GDM1 (cell line): ENCODE measurements at regions not wholly inside any gene's neighbourhood (a gene's known extent, or its start where the extent isn't known, plus 50 kb on each side); places are given as distances from the start of the nearest gene placed in this dataset.

Experiments used
- DNase-seq: peaks from one replicate; lab custom pipeline; 2025; lab: John Stamatoyannopoulos, UW

DNA sequence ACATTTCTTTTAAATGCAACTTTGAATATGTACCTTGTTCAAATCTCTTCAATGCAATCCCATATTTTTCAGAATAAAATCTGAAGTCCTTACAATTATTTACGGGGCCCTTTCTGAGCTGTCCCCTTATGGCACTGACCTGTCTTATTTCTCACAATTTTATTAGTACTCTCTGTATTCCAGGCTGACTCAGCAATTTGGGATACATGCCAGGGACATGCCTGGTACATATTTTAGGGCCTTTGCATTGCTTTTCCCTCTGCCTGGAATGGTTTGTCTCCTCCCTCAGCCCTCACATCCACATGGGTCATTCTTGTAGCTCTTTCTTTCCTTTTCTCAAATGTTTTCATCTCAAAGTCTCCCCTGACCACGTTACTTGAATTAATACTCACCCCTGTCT, 172.2 kb upstream of the TECRL start:
- no peak for DNase-seq

DNA sequence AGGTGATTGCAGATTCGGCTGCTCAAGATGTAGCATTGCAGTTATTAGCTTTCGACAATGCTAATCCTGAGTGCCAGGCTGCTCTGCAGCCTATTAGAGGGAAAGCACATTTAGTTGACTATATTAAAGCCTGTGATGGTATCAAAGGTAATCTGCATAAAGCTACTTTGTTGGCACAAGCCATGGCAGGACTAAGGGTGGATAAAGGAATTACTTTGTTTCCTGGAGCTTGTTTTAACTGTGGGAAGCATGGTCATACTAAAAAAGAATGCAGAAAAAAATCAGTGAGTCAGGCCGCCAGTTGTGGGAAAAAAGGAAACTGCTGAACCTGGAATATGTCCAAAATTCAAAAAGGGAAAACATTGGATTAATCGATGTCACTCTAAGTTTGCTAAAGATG, 154.9 kb upstream of the TECRL start:
- no peak for DNase-seq

DNA sequence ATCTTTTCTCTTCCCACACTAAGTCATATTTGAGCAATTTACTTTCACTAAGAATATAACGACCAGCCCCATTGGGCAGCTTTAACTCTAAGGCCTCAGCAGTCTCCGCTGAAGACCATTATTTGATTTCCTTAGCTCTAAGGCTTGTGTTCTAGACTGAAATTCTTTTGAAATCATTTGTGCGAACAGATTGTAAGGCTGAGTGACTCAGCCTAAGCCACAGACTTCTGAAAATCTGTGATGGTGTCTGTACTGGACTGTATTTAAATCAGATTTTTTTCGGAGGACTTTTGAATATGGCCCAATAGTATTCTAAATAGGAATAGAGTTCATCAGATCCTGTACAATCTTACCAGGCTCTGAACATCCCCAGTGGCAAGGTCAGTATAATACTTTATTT, 150.3 kb upstream of the TECRL start:
- no peak for DNase-seq

DNA sequence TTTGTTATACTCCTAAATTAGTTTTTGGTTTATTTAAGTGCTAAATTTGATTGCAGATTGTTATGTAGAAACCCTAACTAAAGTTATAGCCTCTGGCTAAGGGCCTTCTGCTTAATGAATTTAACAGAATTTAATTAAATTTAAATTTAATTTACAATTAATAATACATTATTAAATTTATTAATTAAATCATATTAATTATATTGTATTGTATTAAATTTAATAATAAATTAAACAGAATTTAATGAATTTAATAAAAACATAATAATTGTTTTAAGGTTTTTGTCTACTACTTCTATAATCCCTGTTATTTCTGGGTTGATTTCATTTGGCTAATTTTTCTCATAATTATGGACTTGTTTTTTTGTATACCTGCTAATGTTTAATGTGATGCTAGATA, 141.9 kb upstream of the TECRL start:
- no peak for DNase-seq

DNA sequence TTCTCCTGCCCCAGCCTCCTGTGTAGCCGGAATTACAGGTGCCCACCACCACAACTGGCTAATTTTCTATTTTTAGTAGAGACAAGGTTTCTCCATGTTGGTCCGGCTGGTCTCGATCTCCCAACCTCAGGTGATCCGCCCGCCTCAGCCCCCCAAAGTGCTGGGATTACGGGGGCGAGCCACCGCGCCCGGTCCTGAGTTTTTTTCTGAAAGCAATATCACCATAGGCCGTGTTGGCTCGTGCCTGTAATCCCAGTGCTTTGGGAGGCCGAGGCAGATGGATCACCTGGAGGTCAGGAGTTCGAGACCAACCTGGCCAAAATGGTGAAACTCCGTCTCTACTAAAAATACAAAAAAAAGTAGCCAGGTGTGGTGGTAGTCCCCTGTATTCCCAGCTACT, 136.3 kb upstream of the TECRL start:
- DNase-seq: no peak

DNA sequence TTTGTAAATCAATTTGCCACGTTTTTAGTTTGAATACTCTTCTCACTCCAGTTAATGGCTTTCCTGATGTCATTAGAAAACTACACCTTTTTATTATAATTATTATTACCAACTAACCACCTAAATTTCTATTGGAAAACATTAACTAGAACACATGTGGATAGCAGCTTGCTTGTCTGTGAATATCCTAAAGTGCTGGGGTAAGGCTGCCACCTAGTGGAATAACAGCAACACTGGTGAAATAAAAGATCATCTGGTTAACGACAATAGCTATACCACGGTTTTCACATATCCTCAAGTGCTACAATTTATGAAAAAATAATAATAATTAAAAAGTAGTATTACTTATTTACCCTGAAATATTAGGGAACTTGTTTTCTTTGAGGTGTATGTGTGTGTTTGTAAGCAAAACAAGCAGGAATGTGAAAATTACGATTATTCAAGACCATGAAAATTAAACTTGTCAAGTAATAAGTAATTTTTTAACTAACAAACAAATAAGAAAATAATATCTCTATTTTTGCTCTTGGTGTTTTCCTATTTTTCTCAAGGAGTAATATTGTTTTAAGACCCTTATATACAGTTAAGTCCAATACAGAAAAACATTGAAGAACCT, 130.1 kb upstream of the TECRL start:
- peak; percentile 10 for DNase-seq

DNA sequence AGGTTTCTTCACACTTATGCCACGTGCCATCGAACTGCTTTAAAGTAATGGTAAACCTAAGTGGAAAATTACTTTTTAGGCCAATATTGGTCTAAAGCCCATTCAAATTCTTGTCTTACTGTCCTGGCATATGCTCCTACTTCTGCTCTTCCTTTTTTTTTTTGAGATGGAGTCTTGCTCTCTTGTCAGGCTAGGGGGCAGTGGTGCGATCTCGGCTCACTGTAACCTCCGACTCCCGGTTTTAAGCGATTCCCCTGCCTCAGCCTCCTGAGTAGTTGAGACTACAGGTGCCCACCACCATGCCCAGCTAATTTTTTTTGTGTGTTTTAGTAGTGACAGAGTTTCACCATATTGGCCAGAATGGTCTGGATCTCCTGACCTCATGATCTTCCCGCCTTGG, 129.0 kb upstream of the TECRL start:
- no peak for DNase-seq

DNA sequence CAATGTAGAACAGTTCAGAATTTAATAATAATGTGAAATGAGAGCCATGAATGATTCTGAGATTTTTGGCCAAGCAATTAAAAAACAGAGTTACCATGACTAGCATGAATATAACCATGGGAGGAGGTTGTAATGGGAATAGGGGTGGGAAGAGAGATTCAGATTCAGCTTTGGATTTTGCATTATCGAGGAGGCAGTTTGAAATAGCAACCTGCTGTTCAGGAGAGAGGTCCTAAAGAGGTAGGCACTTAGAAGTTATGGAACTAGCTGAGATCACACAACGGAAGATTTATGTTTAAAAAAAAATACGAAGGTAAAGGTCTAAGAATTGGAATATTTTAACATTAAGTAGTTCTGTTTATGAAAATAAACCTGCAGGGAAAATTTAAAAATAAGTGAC, 124.4 kb upstream of the TECRL start:
- no peak for DNase-seq

DNA sequence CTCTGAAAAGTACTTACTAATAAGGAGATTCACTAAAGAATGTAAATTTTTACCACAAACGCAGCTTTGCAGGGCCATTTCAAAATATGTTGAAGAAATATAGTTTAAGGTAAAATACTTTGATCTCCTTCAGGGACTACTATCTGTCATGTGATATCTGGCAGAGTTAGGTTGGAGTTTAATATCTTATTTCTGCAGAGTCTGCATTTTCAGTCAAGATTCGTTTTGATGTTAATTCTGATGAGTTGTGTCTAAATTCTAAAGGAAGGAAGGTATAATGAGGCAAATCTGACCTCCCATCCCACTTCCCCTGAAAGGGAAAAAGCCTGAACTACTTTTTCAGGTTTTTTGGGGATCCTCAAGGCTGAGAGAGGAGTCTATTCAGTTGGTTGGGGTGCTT, 123.9 kb upstream of the TECRL start:
- DNase-seq: no peak

DNA sequence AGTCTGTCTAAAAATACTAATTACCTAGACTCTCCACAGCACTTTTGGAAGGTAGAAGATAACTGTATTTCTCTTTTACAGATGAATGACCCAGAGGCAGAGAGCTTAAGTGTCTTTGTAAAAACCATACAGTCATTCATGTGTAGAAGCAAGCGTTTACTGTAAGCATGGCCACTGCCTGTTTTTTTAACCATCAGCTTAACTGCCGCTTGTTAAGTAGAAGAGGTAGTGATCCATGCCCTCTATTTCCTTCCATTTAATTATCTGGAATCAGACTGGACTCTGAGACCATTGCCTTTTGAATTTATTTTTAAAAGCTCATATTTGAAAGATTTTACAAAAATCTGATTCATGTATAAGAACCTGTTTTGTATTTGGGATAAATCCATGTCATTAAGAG, 111.2 kb upstream of the TECRL start:
- no peak for DNase-seq

DNA sequence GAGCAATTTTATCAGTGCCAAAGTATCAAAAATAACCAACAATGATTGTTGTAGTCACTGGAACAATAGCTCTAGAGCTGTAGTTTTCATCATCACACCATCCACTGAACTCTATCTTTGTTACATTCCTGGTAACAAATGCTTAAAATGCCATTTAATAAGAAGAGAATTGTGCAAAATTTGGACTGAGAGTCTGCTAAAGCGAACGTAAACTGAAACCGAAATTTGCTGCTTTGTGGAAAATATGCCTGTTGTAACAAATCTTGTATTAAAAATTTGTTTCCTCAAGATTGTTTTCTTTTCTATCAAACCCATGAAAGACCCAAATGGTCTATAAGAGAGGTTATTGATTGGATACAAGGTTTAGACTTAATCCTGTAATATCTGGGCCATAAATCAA, 109.3 kb upstream of the TECRL start:
- no peak for DNase-seq

DNA sequence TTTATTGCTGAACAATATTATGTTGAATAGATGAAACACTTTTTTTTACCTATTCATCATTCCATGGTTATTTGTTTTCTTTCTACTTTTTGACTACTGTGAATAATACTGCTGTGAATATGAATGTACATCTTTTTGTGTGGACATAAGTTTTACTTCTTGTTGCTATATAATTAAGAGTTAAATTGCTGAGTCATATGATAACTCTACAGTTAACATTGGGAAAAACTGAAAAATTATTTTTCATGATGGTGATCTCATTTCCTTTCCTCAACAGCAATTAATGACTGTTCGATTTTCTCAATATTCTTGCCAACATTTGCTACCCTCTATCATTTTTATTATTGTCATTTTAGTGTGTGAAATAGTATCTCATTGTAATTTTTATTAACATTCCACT, 106.9 kb upstream of the TECRL start:
- DNase-seq: no peak

DNA sequence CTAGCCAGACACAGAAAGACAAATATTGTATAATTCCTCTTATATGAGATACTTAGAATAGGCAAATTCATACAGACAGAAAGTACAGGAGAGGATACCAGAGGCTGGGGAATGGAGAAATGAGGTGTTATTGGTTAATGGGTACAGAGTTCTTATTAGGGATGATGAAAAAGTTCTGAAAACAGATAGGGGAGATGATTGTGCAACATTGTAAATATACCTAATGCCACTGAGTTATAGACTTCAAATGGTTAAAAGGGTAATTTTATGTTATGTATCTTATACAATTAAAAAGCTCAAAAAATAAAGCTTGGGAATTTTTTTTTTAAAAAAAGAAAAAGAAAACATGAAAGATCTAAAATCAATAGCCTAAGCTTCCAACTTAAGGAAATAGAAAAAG, 98.8 kb upstream of the TECRL start:
- no peak for DNase-seq

DNA sequence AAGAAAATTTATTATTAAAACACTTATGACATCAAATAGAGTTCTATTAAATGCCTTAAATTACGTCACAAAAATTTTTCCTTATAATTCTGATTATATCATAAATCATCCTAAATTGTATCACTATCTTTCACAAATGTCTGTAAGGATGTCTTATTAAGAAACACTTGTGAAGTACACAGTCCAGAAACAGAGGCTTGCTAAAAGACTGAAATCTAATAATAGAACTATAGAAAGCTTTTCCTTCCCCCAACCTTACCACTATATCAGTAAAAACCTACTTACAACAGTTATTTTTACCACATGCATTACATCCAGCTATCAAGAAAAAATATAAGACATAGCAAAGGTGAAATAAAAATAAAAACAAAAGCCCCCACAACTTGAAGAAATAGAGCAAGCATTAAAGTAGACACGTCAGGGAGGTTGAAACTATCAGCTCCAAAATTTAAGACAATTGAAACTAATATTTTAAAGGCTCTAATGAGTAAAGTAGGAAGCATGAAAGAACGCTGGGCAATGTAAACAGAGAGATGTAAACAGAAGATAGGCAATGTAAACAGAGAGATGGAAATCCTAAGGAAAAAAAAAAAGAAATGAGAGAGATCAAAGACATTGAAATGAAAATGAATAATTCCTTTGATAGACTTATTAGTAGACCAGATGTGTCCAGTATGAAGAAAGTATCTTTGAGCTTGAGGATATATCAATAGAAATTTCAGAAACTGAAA, 94.9 kb upstream of the TECRL start:
- no peak for DNase-seq

DNA sequence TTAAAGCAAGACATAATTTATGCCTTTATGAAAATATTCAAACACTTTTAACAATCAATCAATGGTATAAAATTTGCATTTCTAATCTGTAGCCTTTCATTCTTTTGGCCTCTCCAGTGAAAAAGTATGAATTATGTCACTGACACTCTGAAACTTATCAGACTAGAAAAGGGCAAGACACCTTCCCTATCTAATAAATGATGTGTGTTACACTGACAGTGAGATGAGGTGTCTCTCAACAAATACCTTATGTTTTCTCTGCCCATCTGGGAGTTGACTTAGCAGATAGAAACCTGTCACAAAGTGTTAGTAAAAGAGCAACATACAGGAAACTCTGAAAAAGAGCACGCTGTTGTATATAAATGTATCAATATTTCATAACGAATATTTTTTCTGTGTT, 94.2 kb upstream of the TECRL start:
- DNase-seq: no peak

DNA sequence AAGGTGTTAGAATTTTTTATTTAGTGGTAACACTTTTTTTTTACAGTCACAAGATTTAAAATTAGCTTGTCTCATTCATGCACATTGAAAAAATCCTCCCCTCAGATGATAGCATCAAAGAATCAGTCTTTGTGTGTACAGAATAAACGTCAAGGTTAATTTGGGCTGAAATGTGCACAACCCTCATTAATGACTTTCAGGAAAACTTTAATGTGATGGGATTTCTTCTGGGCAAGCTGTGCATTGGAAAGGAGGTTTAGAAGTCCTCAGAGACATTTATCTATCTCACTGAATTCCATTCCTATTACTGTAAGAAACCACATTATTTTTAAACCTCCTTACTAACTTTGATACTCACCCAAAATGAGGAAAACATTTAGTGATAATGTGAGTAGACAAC, 88.2 kb upstream of the TECRL start:
- DNase-seq: no peak

DNA sequence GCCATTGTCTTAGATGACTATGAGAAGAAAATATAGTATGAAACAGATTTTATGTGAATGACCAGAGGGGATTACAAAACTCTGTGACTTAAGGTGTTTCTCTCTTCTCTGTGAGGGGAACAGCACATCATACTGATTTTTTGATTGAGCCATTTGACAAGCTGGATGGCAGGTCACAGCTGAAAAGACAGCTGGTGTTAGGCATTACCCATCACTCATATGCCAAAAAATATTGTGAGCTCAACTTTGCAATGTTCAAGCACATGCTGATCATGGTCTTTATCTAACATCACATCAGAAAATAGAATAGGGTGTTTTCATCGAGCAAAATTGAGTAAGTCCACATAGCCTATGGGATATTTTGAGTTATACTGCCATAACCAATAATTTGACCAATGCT, 86.7 kb upstream of the TECRL start:
- no peak for DNase-seq

DNA sequence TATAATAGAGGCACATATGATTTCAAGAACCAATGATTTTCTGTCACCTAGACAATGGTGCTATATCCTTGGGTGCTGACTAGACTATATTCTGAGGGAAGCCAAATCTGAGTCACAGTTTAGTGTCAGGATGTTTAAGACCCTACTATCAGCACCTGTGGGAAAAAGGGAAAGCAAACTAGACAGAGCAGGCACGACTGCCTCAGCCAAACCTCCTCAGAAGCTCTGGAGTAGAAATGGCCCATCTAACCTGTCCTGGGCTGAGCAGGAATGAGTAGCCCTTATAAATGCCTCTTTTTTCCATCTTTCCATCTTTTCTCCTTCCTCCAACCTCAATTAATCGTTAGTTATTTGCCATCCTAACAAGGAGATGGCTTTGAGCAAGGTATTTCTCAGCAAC, 80.4 kb upstream of the TECRL start:
- DNase-seq: no peak

DNA sequence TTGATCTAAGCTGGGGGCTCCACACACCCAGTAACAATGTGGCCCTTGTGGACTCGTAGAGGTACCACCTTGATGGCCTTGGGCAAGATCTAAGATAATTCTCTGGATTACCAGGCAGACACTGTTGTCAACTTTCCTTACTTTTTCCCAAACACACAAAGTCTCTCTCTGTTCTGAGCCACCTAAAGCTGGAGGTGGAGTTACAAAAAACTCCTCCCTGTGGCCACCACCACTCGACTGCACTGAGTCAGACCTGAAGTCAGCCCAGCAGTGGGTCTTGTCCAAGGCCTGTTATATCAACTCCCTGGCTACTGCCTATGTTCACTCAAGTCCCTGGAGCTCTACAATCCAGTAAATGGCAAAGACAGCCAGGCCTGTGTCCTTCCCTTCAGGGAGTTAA, 70.1 kb upstream of the TECRL start:
- DNase-seq: no peak

DNA sequence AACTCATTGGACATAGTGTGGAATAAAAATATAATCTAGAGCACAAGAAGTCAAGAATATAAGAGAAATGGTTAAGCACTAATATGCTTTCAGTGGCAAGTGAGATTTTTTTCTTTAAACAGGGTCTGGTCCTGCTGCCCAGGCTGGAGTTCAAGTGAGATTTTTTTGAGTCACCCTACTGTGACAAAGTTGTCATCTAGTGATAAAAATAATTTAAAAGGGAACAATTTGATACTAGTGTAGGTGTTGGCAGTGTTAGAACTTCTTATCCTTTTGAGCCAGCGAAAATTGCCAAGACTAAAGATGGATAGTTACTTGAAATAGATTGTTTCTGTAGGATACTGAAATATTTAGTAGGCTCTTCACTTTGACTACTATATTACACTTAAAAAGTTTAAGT, 67.9 kb upstream of the TECRL start:
- DNase-seq: no peak

DNA sequence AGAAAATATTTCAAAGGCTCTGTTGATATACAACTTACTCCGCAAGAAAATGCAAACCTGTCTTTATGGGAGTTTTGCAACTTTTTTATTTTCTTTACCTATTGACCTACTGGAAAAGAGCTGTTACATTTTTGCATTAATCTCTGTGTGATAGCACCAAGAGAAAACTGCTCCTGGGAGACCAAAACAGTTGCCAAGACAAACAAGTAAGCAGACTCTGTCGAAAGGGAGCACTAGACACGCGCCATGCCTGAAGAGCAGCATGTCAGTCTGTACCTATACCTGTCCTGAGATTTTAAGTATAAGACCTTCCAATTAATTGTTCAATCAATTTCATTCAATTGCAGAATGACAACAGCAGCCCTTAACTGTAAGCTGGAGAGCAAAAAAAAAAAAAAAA, 56.0 kb upstream of the TECRL start:
- DNase-seq: no peak

DNA sequence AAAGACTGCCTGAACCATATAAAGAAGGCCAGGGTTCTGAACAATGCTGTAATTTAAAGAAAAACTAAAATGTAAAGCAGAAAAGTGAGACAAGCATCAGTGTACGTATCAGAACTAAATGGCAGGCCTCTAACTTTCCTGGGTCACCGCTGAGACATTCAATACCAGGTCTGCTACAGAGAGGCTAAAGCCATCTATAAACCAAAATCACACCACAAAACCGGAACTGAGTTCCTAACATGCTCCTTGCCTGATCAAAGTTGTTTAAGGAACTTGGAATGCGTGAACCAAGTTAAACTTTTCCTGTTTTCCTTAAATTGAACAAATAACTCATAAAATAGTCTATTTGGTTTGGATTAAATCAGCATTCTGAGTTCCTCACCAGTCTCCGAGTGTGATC, 55.3 kb upstream of the TECRL start:
- no peak for DNase-seq
